ENCODE measurements at regions not wholly inside any gene's neighbourhood (a gene's known extent, or its start where the extent isn't known, plus 50 kb on each side); places are given as distances from the start of the nearest gene placed in this dataset.

GRCh38 chr2:147520817-147521216, 324.0 kb upstream of the ACVR2A start:
- no peak for DNase-seq (ENCODE audit: extremely low read depth, low read depth, low spot score)

GRCh38 chr2:147519178-147519577, 325.7 kb upstream of the ACVR2A start:
- DNase-seq (ENCODE audit: extremely low read depth, low read depth, low spot score) = no peak

GRCh38 chr2:147515213-147515612, 329.6 kb upstream of the ACVR2A start:
- DNase-seq (ENCODE audit: extremely low read depth, low read depth, low spot score) = no peak

- no peak for DNase-seq (ENCODE audit: extremely low read depth, low read depth, low spot score)
Observed at GRCh38 chr2:147512206-147512605, 332.6 kb upstream of the ACVR2A start.

GRCh38 chr2:147511491-147511948, 333.3 kb upstream of the ACVR2A start:
- DNase-seq (ENCODE audit: extremely low read depth, low read depth, low spot score) = no peak

- no peak for DNase-seq (ENCODE audit: extremely low read depth, low read depth, low spot score)
Observed at GRCh38 chr2:147509821-147510220, 335.0 kb upstream of the ACVR2A start.

GRCh38 chr2:147506889-147507288, 337.9 kb upstream of the ACVR2A start:
- DNase-seq (ENCODE audit: extremely low read depth, low read depth, low spot score) = no peak

GRCh38 chr2:147502711-147503290, 342.0 kb upstream of the ACVR2A start:
- no peak for DNase-seq (ENCODE audit: extremely low read depth, low read depth, low spot score)

GRCh38 chr2:147501968-147502367, 342.9 kb upstream of the ACVR2A start:
- no peak for DNase-seq (ENCODE audit: extremely low read depth, low read depth, low spot score)

- no peak for DNase-seq (ENCODE audit: extremely low read depth, low read depth, low spot score)
Observed at GRCh38 chr2:147500819-147501395, 343.9 kb upstream of the ACVR2A start.

GRCh38 chr2:147500229-147500628, 344.6 kb upstream of the ACVR2A start:
- DNase-seq (ENCODE audit: extremely low read depth, low read depth, low spot score) = no peak

GRCh38 chr2:147499785-147500184, 345.0 kb upstream of the ACVR2A start:
- DNase-seq (ENCODE audit: extremely low read depth, low read depth, low spot score) = no peak

- DNase-seq (ENCODE audit: extremely low read depth, low read depth, low spot score) = no peak
Observed at GRCh38 chr2:147495734-147496133, 349.1 kb upstream of the ACVR2A start.

- DNase-seq (ENCODE audit: extremely low read depth, low read depth, low spot score) = no peak
Observed at GRCh38 chr2:147492471-147492870, 352.4 kb upstream of the ACVR2A start.

- no peak for DNase-seq (ENCODE audit: extremely low read depth, low read depth, low spot score)
Observed at GRCh38 chr2:147491506-147491905, 353.3 kb upstream of the ACVR2A start.

GRCh38 chr2:147490401-147491261, 354.2 kb upstream of the ACVR2A start:
- DNase-seq (ENCODE audit: extremely low read depth, low read depth, low spot score) = no peak

GRCh38 chr2:147488472-147488871, 356.4 kb upstream of the ACVR2A start:
- no peak for DNase-seq (ENCODE audit: extremely low read depth, low read depth, low spot score)

- no peak for DNase-seq (ENCODE audit: extremely low read depth, low read depth, low spot score)
Observed at GRCh38 chr2:147487978-147488289, 356.9 kb upstream of the ACVR2A start.

- DNase-seq (ENCODE audit: extremely low read depth, low read depth, low spot score) = no peak
Observed at GRCh38 chr2:147487286-147487977, 357.4 kb upstream of the ACVR2A start.

GRCh38 chr2:147485210-147485851, 359.5 kb upstream of the ACVR2A start:
- DNase-seq (ENCODE audit: extremely low read depth, low read depth, low spot score) = no peak

GRCh38 chr2:147483911-147484310, 360.9 kb upstream of the ACVR2A start:
- DNase-seq (ENCODE audit: extremely low read depth, low read depth, low spot score) = no peak

Measured in glomerular endothelial cell (primary cell).